A673 (cell line): ENCODE measurements at regions not wholly inside any gene's neighbourhood (a gene's known extent, or its start where the extent isn't known, plus 50 kb on each side); places are given as distances from the start of the nearest gene placed in this dataset.

Experiments
- BruUV-seq: library from RNA; stranded (reverse); fragments of 400-500 nt; replicated peaks from 2 replicates; lab custom pipeline; 2021; lab: Mats Ljungman, UMichigan
- CTCF ChIA-PET: fragments of 300-600 bp; sonication (Branson Sonifier 250); formaldehyde crosslinking; loops from one replicate; lab custom pipeline; 2022; ENCODE audit warnings: antibody characterized with exemption; lab: Charles Lee
- POLR2A ChIA-PET: fragments of 300-600 bp; sonication (Branson Sonifier 250); formaldehyde crosslinking; loops from one replicate; lab custom pipeline; 2022; ENCODE audit warnings: antibody characterized with exemption; ENCODE audit not compliant: low non-redundant PET; lab: Charles Lee
- DNase-seq: peaks from one replicate; pipeline ENCODE4 v3.0.0-alpha.2; 2015; ENCODE audit warnings: low spot score
- H3K27ac ChIP-seq: fragments of 200-600 bp; sonication (generic); 2 replicates; pipeline ENCODE4 v1.5.1; 2016; ENCODE audit warnings: mixed run types, low read depth, mild to moderate bottlenecking, mixed read lengths, antibody characterized with exemption, low read length; ENCODE audit not compliant: poor library complexity, severe bottlenecking
- H3K27me3 ChIP-seq: fragments of 200-600 bp; sonication (generic); replicated peaks from 2 replicates; pipeline ENCODE4 v1.6.1; 2017; ENCODE audit warnings: mixed run types, low read depth, mild to moderate bottlenecking, mixed read lengths, antibody characterized with exemption, low read length; ENCODE audit not compliant: insufficient read depth, poor library complexity
- H3K36me3 ChIP-seq: fragments of 200-600 bp; sonication (generic); 2 replicates; pipeline ENCODE4 v1.6.1; 2016; ENCODE audit warnings: mixed run types, mild to moderate bottlenecking, mixed read lengths, antibody characterized with exemption, low read length; ENCODE audit not compliant: insufficient read depth, poor library complexity, severe bottlenecking
- H3K4me1 ChIP-seq: fragments of 200-600 bp; sonication (generic); 2 replicates; pipeline ENCODE4 v1.6.1; 2017; ENCODE audit warnings: mixed run types, mild to moderate bottlenecking, mixed read lengths, antibody characterized with exemption, low read length; ENCODE audit not compliant: insufficient read depth, poor library complexity, severe bottlenecking
- H3K4me3 ChIP-seq: fragments of 200-600 bp; sonication (generic); 2 replicates; pipeline ENCODE4 v1.5.1; 2016; ENCODE audit warnings: low read depth, mixed run types, mild to moderate bottlenecking, mixed read lengths, low read length; ENCODE audit not compliant: poor library complexity, severe bottlenecking
- H3K9me3 ChIP-seq: fragments of 200-600 bp; sonication (generic); 2 replicates; pipeline ENCODE4 v1.6.1; 2016; ENCODE audit warnings: mixed run types, low read depth, mild to moderate bottlenecking, mixed read lengths, antibody characterized with exemption, low read length; ENCODE audit not compliant: poor library complexity, severe bottlenecking
- EZH2 ChIP-seq: fragments of 200-600 bp; sonication (generic); IDR thresholded peaks from 2 replicates; pipeline ENCODE4 v1.6.1; 2017; ENCODE audit warnings: borderline replicate concordance, low read depth, mild to moderate bottlenecking, mixed read lengths, antibody characterized with exemption, low read length; ENCODE audit not compliant: poor library complexity, severe bottlenecking
- intact Hi-C: fragments of 100-400 bp; cut with micrococcal nuclease; formaldehyde crosslinking; loops from one replicate; pipeline ENCODE4 v1.10.0; 2022; ENCODE audit not compliant: unreplicated experiment
- TF ChIP-seq, protein P1 (sequence below): fragments of 300-800, 200-600 bp; sonication (generic); conservative IDR thresholded peaks from 2 replicates; pipeline ENCODE4 v1.5.1; 2017; ENCODE audit warnings: low read depth, mild to moderate bottlenecking, antibody characterized with exemption, low read length, moderate library complexity, mixed read lengths

DNA sequence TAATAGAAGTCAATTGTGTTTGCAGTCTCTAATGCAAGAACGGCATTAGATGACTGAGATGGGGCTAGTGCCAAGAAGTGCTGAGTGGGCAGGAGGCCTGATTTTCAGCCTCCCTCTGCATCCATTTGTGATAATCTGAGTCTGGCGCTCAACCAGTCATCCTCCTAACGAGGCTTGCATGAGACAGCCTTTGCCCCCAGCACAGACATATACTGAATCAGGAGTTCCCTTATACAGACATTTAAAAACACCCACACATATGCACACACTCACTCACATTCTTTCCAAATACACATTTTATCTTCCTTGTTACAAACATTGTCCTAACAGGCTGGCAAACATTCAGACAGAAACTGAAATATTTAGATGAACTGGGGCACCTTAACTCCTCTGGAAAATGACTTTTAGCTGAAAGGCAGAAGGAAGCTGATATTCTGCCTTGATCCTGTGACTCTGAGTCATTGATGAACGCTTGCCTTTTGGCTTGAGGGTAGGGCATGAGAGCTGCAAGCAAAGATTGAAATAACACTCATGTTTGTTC, 562.3 kb downstream of the DHX35 start:
- BruUV-seq, result no TSS peak
- intact Hi-C loops, result no loop called here
- POLR2A ChIA-PET, result no interaction called here
- Histone ChIP-seq H3K27ac (no peak overlapping the region), H3K27me3 (no peaks in the 10 kb centered on the region), H3K9me3 (no peaks in the 10 kb centered on the region), H3K4me3 (no peak overlapping the region), H3K4me1 (no peaks in the 10 kb centered on the region), H3K36me3 (no peaks in the 10 kb centered on the region)
- no peak for TF ChIP-seq EZH2
- TF ChIP-seq, protein P1, sequence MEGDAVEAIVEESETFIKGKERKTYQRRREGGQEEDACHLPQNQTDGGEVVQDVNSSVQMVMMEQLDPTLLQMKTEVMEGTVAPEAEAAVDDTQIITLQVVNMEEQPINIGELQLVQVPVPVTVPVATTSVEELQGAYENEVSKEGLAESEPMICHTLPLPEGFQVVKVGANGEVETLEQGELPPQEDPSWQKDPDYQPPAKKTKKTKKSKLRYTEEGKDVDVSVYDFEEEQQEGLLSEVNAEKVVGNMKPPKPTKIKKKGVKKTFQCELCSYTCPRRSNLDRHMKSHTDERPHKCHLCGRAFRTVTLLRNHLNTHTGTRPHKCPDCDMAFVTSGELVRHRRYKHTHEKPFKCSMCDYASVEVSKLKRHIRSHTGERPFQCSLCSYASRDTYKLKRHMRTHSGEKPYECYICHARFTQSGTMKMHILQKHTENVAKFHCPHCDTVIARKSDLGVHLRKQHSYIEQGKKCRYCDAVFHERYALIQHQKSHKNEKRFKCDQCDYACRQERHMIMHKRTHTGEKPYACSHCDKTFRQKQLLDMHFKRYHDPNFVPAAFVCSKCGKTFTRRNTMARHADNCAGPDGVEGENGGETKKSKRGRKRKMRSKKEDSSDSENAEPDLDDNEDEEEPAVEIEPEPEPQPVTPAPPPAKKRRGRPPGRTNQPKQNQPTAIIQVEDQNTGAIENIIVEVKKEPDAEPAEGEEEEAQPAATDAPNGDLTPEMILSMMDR, result no peak
- no peak for DNase-seq
- CTCF ChIA-PET, result no interaction called here

DNA sequence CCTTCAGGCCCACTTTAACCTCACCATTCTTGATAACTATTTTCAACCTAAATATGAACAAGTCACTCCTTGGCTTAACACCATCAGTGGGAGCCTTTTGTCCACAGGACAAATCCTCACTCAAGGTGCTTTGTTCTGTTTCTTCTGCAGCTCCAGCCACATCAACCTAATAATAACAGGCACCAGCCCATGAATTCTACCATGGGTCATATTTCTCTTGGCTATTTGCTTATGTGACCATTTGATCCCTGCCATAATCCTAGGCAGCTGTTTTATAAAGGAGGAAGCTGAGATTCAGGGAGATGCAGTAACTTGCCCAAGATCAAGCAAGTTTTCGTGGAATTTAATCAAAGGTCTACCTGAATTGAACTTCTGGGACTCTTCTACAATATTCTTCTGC, 561.3 kb downstream of the DHX35 start:
- Histone ChIP-seq H3K4me3 (no peak overlapping the region), H3K27me3 (no peaks in the 10 kb centered on the region), H3K36me3 (no peaks in the 10 kb centered on the region), H3K27ac (no peak overlapping the region), H3K9me3 (no peaks in the 10 kb centered on the region), H3K4me1 (no peaks in the 10 kb centered on the region)
- no TSS peak for BruUV-seq
- CTCF ChIA-PET, result no interaction called here
- intact Hi-C loops, result no loop called here
- POLR2A ChIA-PET, result no interaction called here
- no peak for DNase-seq
- TF ChIP-seq EZH2, result no peak
- TF ChIP-seq, protein P1, result no peak

GRCh38 chr20:39518654-39519053, 556.5 kb downstream of the DHX35 start:
- Histone ChIP-seq H3K4me3 (no peak overlapping the region), H3K9me3 (no peaks in the 10 kb centered on the region), H3K27ac (no peak overlapping the region), H3K27me3 (peaks cover 5% of the 10 kb centered on the region), H3K36me3 (no peaks in the 10 kb centered on the region), H3K4me1 (no peaks in the 10 kb centered on the region)
- POLR2A ChIA-PET, result no interaction called here
- intact Hi-C loops, result no loop called here
- CTCF ChIA-PET, result no interaction called here
- no peak for TF ChIP-seq EZH2
- TF ChIP-seq, protein P1, result no peak
- BruUV-seq, result no TSS peak
- no peak for DNase-seq
